Prostate gland (tissue), 2 donors: ENCODE measurements at regions not wholly inside any gene's neighbourhood (a gene's known extent, or its start where the extent isn't known, plus 50 kb on each side); places are given as distances from the start of the nearest gene placed in this dataset.

Source experiments
- POLR2AphosphoS5 ChIP-seq: sonication (generic); formaldehyde crosslinking; IDR thresholded peaks from one replicate; pipeline ENCODE4 v1.6.1; 2017; ENCODE audit warnings: antibody characterized with exemption
- TF ChIP-seq, protein P1 (sequence below), 4 experiments: fragments of 200-600 bp in 2 of 4; fragments of 450-650 bp in 2 of 4; sonication (generic) in 2 of 4; IDR thresholded peaks; 1 replicate in 3 of 4; 2 replicates in 1 of 4; pipeline ENCODE4 v1.5.1; 2016 to 2019; ENCODE audit warnings: antibody characterized with exemption in 4 of 4, mild to moderate bottlenecking in 2 of 4, moderate library complexity in 2 of 4

DNA sequence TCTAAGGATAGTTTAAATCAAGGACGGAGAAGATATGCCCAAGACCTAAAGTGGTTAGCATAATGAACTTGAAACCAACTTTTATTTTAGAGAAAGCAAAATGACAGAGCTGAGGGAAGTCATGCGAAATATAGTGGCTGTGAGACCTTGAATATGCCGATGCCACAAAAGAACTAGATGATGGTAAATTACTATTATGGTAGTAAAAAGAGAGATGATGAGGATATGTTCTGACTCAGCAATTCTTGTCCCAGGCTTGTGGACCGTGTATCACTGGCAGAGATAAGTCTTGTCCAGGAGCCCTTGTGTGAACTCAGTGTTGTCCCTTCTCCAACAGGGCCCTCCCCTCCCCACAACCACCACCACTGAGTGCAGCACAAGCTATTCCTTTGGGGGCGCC is 1605.6 kb upstream of the TENM3 start:
- TF ChIP-seq, protein P1, sequence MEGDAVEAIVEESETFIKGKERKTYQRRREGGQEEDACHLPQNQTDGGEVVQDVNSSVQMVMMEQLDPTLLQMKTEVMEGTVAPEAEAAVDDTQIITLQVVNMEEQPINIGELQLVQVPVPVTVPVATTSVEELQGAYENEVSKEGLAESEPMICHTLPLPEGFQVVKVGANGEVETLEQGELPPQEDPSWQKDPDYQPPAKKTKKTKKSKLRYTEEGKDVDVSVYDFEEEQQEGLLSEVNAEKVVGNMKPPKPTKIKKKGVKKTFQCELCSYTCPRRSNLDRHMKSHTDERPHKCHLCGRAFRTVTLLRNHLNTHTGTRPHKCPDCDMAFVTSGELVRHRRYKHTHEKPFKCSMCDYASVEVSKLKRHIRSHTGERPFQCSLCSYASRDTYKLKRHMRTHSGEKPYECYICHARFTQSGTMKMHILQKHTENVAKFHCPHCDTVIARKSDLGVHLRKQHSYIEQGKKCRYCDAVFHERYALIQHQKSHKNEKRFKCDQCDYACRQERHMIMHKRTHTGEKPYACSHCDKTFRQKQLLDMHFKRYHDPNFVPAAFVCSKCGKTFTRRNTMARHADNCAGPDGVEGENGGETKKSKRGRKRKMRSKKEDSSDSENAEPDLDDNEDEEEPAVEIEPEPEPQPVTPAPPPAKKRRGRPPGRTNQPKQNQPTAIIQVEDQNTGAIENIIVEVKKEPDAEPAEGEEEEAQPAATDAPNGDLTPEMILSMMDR (IDR thresholded peaks at IDR 0.05): no peak
- no peak for TF ChIP-seq POLR2AphosphoS5
